Esophagus squamous epithelium (tissue), 5 donors: ENCODE measurements at regions not wholly inside any gene's neighbourhood (a gene's known extent, or its start where the extent isn't known, plus 50 kb on each side); places are given as distances from the start of the nearest gene placed in this dataset.
"Not testable (repeated sequence)": the region's sequence is repeated elsewhere in the genome, so short reads cannot be mapped to it uniquely, and the experiment has no call there.

ENCODE experiments used
- DNase-seq: peaks from one replicate; lab custom pipeline; 2025; lab: John Stamatoyannopoulos, UW
- H3K27ac ChIP-seq, 4 donors: fragments of 200-600 bp; sonication (generic); one replicate each; pipeline ENCODE4 v1.5.1; 2016 to 2019; ENCODE audit warnings: mild to moderate bottlenecking in 1 of 4
- H3K27me3 ChIP-seq, 4 donors: fragments of 200-600 bp; sonication (generic); 1 replicate in 3 of 4; 2 replicates in 1 of 4; pipeline versions ENCODE4 v1.5.1 to v1.6.0; 2017 to 2021; ENCODE audit warnings: antibody characterized with exemption in 1 of 4
- H3K36me3 ChIP-seq, 3 donors: fragments of 200-600 bp; sonication (generic); one replicate each; pipeline ENCODE4 v1.5.1; 2016 to 2019
- H3K4me1 ChIP-seq, 3 donors: fragments of 200-600 bp; sonication (generic); one replicate each; pipeline ENCODE4 v1.5.1; 2017 to 2019
- H3K4me3 ChIP-seq, 4 donors: fragments of 200-600 bp; sonication (generic); 1 replicate in 3 of 4; 2 replicates in 1 of 4; pipeline ENCODE4 v1.5.1; 2016 to 2019; ENCODE audit warnings: mild to moderate bottlenecking in 2 of 4, moderate library complexity in 1 of 4
- H3K9me3 ChIP-seq, 3 donors: fragments of 200-600 bp; sonication (generic); one replicate each; pipeline ENCODE4 v1.5.1; 2016 to 2019
- CTCF ChIP-seq, 6 experiments: fragments of 450-650 bp in 4 of 6; fragments of 200-600 bp in 2 of 6; sonication (generic) in 2 of 6; IDR thresholded peaks; one replicate each; pipeline ENCODE4 v1.5.1; 2016 to 2019; ENCODE audit warnings: antibody characterized with exemption in 6 of 6, mild to moderate bottlenecking in 4 of 6, moderate library complexity in 4 of 6
- POLR2A ChIP-seq, 4 donors: fragments of 450-650 bp; IDR thresholded peaks; one replicate each; pipeline ENCODE4 v1.6.1; 2017; ENCODE audit warnings: antibody characterized with exemption in 4 of 4, mild to moderate bottlenecking in 4 of 4, moderate library complexity in 3 of 4
- WGBS, 2 donors: methylation state at CpG; one replicate each; pipeline ENCODE4 v1.1.5; 2018; 5-methylcytosine and 5-hydroxymethylcytosine counted together
- intact Hi-C: fragments of 100-400 bp; cut with DNase I; formaldehyde crosslinking; loops from one replicate; pipeline ENCODE4 v1.15.0; 2022
- donor health status: DM: yes; HTN: yes; CAD: no.

GRCh38 chr5:144048259-144048856, 122.1 kb downstream of the YIPF5 start:
- no peak overlapping the region for H3K4me3 ChIP-seq
- WGBS, 2 donors, result 69% methylated on average over 2 of the region's 9 CpGs; no CpG with 5 or more reads in 1 of the 2 donors
- DNase-seq, result no peak
- no peaks in the 10 kb centered on the region for H3K36me3 ChIP-seq
- no peak overlapping the region for H3K27ac ChIP-seq
- no peaks in the 10 kb centered on the region for H3K27me3 ChIP-seq
- H3K9me3 ChIP-seq, result no peaks in the 10 kb centered on the region
- no peaks in the 10 kb centered on the region for H3K4me1 ChIP-seq
- no peak for TF ChIP-seq CTCF (IDR thresholded peaks at IDR 0.05)
- TF ChIP-seq POLR2A (IDR thresholded peaks at IDR 0.05), result no peak
- intact Hi-C loops, result no loop called here

GRCh38 chr5:144055391-144055790, 115.1 kb downstream of the YIPF5 start:
- H3K36me3 ChIP-seq, intact Hi-C loops, DNase-seq, H3K4me3 ChIP-seq, H3K27me3 ChIP-seq, H3K4me1 ChIP-seq, H3K27ac ChIP-seq: not testable (repeated sequence)
- WGBS, 2 donors, result 98 to 100% methylated on average over 5 to 6 of the region's 6 CpGs
- peaks cover 0 to 10% (median 7%) of the 10 kb centered on the region in 3 donors for H3K9me3 ChIP-seq

- H3K27ac ChIP-seq, H3K4me1 ChIP-seq, H3K36me3 ChIP-seq, H3K27me3 ChIP-seq, intact Hi-C loops, DNase-seq, H3K4me3 ChIP-seq: not testable (repeated sequence)
- WGBS, 2 donors, result 88 to 90% methylated on average over 1 to 2 of the region's 2 CpGs
- peaks cover 0 to 15% (median 11%) of the 10 kb centered on the region in 3 donors for H3K9me3 ChIP-seq
These were observed 110.4 kb downstream of the YIPF5 start for GRCh38 chr5:144060091-144060490.

- no peak overlapping the region for H3K4me3 ChIP-seq
- no peak for TF ChIP-seq CTCF (IDR thresholded peaks at IDR 0.05)
- TF ChIP-seq POLR2A (IDR thresholded peaks at IDR 0.05), result no peak
- H3K27ac ChIP-seq, result no peak overlapping the region
- no peak for DNase-seq
- WGBS, 2 donors, result 57 to 62% methylated on average over 2 of the region's 2 CpGs
- no peaks in the 10 kb centered on the region for H3K4me1 ChIP-seq
- no peaks in the 10 kb centered on the region for H3K27me3 ChIP-seq
- intact Hi-C loops, result no loop called here
- H3K9me3 ChIP-seq, result peaks cover 0 to 14% (median 8%) of the 10 kb centered on the region in 3 donors
- no peaks in the 10 kb centered on the region for H3K36me3 ChIP-seq
These were observed 109.9 kb downstream of the YIPF5 start for GRCh38 chr5:144060598-144060997.

GRCh38 chr5:144065786-144066185, 104.7 kb downstream of the YIPF5 start:
- no peaks in the 10 kb centered on the region for H3K27me3 ChIP-seq
- WGBS, 2 donors, result 88 to 94% methylated on average over 2 of the region's 2 CpGs
- no peaks in the 10 kb centered on the region for H3K4me1 ChIP-seq
- peaks cover 0 to 3% (median 2%) of the 10 kb centered on the region in 3 donors for H3K9me3 ChIP-seq
- H3K27ac ChIP-seq, result no peak overlapping the region
- no peak for DNase-seq
- TF ChIP-seq CTCF (IDR thresholded peaks at IDR 0.05) (no peak), POLR2A (IDR thresholded peaks at IDR 0.05) (no peak)
- no peaks in the 10 kb centered on the region for H3K36me3 ChIP-seq
- intact Hi-C loops, result no loop called here
- no peak overlapping the region for H3K4me3 ChIP-seq

GRCh38 chr5:144072518-144072927, 97.9 kb downstream of the YIPF5 start:
- peaks cover 0 to 4% (median 0%) of the 10 kb centered on the region in 3 donors for H3K9me3 ChIP-seq
- no peaks in the 10 kb centered on the region for H3K27me3 ChIP-seq

More at GRCh38 chr5:144072518-144072927, 97.9 kb downstream of the YIPF5 start:
- intact Hi-C loops, result no loop called here
- H3K36me3 ChIP-seq, result no peaks in the 10 kb centered on the region
- H3K27ac ChIP-seq, result no peak overlapping the region
- no peak for DNase-seq
- no peak overlapping the region for H3K4me3 ChIP-seq
- TF ChIP-seq CTCF (IDR thresholded peaks at IDR 0.05) (no peak), POLR2A (IDR thresholded peaks at IDR 0.05) (no peak)
- H3K4me1 ChIP-seq, result peaks cover 0 to 3% (median 0%) of the 10 kb centered on the region in 3 donors
